Kidney glomerular epithelial cell (primary cell): ENCODE measurements at regions not wholly inside any gene's neighbourhood (a gene's known extent, or its start where the extent isn't known, plus 50 kb on each side); places are given as distances from the start of the nearest gene placed in this dataset.

Source experiments
- DNase-seq: peaks from one replicate; lab custom pipeline; 2025; lab: John Stamatoyannopoulos, UW

DNA sequence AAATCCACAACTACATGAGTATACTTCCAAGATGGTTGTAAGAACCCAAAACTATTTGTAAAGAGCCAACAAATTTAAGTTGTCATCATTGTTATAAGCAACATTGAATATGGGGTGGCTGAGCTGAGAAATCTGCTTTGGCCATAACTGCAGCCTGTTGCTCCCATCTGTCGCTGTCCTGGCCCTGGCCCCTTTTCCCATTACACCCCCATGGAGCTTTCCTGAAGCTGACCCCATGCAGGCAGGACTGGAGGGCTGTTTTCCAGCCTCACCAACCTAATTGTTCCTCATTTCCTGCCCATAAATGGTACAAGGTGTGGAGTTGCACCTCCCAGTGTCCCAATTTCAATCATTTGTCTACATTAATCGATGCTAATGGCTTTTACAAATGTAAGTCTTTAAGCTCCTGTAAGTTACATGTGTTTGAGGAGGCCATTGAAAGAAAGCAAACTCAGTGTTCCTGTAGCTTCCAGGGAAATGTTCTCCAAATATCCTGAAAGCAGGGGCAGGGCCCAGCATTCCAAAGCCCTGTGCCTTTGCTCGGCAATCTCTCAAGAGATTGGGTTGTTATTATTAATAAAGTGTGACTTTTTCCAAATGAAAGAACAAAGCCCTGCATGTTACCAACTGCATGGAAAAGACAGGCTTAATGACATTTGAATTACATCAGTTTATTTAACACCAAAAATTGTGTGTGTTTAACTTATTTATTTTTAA, 545.9 kb downstream of the PLPP3 start:
- DNase-seq: no peak

DNA sequence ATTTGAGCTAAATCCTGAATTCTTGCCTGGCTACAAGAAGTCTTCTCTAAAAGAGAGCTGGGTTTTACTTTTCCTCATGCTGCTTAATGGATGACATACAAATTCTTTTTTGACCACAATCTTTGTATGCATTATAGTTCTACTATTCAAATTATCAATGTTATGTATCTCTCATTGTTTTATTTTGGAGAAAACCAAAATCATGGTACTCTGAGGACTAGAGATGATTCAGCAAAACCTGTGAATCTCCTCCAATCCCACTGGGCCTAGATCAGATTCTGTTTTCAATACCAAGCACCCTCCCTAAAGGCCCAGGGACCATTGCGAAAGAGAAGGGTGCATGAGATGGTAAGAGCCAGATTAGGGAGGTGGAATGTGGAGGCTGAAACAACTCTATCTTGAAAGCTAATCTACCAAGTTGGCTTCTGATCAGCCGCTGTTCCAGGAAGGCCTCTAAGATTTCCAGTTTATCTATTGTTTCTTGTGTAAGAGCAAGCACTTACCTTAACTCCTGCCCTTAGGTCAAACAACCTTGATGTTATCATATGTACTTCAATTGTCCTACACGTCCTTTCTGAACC, 547.2 kb downstream of the PLPP3 start:
- no peak for DNase-seq

DNA sequence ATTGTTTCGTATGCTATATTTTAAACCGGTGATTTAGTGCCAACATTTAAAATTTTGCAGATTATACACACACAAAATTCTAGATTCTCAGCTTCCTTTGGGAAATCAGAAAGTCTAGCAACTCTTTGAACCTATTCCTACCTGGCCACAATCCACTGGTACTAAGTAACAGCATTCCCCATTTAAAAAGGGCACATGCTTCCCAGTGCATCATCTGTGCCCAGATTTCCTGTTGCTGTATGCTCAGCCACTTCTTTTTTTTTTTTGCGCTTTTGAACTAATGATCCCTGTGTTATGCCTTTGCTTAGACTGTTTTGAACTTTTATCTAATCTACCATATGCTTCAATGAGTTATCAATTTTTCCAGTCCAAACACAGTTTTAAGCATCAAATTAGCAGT, 548.4 kb downstream of the PLPP3 start:
- no peak for DNase-seq

DNA sequence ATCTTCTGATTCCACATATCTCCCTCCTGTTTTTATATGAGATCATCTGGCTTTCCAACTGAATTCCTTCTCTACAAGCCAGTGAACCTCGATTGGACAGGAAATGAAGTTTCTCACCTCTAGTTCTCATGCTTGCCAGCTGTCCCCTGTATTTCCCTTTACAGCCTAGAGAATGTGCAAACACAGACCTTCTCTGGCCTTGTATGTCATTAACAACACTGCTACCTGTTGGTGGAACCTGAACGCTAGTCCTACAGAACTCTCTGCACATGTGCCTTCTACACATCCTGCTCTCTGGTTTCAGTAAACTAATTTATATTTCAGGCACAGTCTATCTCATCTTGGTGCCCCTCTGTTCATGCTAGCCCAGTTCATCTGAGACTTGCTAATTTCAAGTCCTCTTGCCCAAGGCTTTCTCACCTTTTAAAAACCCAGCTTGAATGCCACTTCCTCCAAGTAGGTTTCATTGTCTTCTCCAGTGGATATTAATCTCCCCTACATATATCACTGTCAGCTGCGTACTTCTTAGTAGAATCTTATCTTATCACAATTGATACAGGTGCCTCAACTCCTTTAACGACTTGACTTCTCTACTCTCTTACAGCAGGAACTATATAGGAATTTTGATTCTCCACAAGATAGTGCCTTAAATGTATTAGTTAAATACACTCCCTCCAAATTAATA, 549.9 kb downstream of the PLPP3 start:
- no peak for DNase-seq

DNA sequence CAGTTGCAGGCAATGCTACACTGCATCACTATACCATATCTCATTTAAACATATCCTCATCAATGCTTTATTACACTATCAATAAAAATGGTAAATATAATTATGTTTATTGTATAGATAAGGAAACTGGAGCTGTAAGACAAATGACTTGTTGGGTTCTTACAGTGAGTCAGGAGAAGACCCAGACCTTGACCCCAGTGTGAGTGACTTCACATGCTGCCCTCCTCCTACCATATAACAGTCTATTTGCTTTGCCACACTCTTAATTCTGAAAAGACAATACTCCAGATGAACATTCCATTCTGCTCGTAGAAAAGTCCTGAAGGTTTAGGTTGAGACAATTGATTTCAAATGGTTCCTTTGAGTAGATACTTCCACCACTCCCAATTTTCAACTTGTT, 550.5 kb downstream of the PLPP3 start:
- no peak for DNase-seq

DNA sequence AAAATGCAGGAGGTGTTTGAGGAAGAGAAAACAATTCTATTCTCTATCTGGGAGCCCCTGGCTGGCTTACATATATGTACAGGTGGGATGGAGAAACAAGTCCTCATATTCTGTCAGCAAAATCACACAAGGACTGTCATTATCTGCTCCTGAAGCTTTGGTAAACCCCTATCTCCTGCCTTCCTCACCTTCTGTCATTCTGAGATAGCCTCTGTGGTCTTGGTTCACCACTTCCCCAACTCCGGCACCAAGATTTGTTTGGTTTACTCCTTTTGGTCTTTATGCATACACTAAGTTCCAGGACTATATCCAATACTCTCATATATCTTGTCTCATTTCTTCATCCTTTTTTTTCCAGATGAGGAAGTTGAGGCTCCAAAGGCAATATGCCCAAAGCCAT, 551.1 kb downstream of the PLPP3 start:
- DNase-seq: no peak

DNA sequence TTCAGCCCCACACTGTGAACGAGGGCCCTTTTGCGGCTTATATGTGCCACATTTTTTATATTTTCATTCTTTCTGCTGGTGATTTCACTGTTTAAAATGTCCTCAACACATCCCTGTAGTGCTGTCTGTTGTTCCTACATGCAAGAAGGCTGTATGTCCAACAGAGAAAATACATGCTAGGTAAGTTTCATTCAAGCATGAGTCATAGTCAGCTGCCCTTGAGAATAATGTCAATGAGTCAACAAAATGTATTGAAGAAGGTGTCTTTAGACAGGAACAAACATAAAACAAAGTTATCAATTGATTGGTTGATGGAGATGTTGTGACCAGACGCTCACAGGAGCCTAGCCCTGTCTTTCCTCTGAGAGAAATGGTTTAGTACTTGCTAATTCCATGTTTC, 553.4 kb downstream of the PLPP3 start:
- DNase-seq: no peak

DNA sequence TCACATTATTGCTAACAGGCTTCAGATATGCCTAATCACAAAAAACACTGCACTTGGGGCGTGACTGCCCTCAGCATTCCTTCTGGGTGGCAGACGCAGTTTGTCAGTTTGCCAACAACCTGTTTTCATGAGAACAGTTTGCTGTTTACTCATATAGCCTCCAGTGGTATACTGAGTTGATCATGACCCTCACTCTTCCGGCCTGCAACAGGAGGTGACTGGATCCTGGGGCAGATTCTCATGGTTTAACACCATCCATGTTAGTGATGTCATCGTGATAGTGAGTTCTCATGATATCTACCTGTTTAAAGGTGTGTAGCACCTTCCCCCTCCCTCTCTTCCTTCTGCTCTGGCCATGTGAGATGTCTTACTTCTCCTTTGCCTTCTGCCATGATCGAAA, 555.2 kb downstream of the PLPP3 start:
- no peak for DNase-seq

DNA sequence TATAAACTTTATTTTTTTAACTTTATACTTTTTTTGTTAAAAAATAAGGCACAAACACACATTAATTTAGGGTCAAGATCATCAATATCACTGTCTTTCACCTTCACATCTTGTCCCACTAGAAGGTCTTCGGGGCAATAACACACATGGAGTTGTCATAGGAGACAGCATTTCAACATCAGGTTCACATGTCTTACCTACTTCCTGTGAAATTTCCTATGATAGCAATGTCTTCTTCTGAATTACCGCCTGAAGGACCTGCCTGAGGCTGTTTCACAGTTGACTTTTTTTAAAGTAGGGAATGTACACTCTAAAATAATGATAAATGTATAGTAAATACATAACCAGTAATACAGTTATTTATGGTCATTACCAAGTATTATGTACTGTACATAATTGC, 559.4 kb downstream of the PLPP3 start:
- DNase-seq: no peak

DNA sequence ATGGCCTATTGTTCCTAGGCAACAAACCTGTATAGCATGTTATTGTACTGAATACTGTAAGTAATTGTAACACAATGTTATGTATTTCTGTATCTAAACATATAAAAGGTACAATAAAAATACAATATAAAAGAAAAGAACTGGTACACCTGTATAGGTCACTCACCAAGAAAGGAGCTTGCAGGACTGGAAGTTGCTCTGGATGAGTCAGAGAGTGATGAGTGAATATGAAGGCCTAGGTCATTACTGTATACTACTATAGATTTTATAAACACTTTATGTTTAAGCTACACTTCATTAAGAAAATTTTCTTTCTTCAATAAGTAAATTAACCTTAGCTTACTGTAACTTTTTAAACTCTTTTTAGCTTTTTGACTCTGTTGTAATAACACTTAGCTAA, 559.9 kb downstream of the PLPP3 start:
- no peak for DNase-seq

DNA sequence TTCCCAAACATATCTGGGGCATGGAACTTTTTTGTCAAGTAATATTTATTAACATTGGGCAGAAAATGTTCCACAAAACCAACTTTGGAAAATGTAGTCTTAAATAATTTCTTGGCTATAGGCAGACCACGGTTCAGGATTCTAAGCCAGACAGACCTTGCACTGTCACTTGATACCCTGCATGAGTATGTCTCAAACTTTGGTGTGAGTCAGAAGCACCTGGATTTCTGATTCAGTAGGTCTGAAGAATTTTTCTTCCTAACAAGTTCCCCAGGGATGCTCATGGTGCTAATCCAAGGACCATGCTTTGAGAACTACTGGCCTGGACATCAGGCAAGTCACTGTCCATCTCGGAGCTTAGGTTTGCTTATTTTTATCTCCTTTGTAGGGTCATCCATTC, 562.0 kb downstream of the PLPP3 start:
- no peak for DNase-seq

DNA sequence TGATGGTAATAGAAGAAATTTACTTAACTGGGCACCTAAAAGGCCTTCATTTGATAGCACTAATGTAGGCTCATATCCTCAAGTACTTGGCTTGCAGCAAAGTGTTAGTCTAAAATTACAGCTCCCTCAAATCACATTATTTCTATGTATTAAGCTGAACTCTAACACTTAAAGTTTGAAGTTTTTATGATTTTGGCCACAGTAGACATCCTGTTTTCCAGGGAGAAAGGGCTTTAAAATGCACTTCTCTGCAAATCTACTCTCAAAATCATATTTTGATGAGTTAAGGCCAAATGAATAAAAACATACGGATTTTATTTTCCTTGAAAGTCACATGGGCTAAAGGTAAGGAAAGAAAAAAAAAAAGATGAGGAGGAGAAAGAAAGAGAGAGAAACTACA, 575.5 kb downstream of the PLPP3 start:
- DNase-seq: no peak

DNA sequence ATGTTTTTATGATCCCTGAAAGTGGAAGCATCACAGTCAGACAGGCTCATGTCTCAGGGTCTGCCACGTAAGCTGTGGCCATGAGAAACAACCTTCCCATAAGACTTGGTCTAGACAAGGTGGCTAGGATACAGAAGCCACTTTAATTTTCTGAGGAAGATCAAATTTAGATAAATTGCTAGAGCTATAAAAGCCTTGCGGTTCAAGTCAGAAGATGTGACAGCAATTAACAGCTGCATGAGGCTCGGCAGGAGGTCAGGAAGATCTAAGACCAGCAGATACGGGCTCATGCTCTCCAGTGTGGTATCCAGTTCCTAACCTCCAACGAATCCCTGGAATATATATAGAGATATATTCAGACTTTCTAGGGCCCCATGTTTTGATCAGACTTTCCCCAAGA, 577.1 kb downstream of the PLPP3 start:
- DNase-seq: no peak

DNA sequence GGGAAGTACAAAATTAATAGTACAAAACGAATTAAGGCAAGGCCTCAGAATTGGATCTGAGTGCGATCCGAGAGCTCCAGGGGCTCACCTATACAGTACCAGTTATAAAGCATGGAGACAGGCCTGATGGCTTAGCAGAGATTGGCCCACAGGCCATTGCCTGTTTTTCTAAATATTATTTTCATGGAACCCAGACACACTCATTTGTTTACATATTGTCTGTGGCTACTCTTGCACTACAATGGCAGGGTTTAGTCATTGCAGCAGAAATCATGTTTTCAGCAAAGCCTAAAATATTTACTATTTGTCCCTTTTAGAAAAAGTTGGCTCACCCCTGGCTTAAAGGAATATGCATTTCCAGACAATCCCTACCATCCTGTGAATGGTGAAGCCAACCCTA, 578.9 kb downstream of the PLPP3 start:
- no peak for DNase-seq

DNA sequence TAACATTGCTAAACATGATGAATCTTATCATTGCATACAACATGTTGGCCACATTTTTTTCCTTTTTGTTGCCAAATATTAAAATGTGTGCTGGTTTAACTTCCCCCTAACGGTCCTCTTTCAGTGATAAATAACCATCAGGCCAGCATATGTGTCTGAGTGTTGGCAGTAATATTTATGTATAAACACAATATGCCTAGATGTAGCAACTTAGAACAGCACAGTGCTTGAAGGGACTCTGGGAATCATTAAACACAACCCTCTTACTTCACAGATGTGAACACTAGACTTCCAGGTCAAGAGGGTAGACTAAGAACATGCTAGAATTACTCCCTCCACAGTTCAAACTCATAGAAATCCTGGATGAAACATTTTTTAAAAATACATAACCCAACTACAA, 581.8 kb downstream of the PLPP3 start:
- no peak for DNase-seq

DNA sequence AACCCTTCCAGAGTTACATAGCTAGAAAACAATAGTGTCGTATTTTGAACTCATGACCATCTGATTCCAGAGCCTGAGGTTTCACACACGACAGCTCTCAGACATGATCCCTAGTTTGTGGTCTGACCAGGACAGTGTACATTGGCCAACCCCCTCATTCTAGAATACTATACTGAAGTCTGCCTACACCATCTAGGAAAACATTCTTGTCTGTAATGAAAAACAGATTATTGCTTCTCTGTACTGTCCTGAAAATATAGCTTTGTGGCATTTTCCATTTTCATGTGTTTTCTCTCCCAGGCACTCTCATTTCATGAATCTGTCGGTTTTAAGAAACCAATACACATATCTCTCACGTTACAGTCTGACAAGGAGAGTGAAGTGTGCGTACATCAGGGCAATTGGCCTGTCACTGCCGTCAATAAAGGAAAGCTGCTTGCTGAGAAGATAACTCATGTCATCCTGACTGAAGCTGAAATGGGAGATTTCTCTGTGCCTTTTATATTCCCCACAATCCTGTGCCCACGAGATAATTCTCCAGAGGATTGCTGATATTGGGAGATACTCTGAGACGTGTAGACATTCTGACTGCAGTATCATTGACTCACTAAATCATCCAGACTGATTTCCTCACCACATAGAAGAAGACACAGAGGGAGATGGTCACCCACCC, 585.6 kb downstream of the PLPP3 start:
- no peak for DNase-seq

DNA sequence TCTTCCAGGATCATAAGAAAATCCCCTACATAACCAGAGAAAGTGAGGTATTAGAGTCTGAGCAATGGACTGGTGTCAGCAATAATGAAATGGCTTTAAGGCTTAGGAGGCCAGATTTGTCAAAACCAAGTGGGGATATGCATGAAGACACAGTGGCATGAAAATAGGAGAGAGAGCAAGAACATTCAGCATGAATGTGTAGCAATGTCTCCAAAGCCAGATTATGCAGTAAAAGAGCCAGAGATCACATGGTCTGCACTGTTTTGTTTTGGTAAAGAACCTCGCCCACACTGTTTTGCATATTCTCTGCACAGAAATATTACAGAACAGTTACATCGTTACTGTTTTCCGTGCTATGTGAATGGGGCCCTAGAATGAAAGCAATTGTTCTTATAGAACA, 589.4 kb downstream of the PLPP3 start:
- DNase-seq: no peak

DNA sequence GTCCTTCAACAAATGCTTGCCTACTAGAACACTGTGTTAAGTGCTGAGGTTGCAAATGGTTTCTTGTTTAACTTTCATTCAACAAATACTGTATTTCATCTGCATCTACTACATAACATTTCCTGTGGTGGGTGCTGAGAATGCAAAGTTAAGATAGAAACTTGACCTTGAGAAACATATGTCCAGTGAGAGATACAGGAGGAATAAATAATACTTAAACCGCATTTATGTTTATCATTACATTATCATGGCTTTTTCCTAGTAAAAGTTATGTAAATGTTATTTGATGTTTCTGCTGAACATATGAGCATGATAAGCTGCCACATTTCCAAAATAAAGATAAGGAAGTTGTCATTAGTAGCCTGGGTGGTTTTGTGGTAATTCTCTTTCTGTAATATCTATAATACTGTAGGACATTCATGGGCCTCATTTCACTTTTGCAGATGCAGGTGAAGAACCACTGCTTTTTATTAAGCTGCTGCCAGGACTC, 590.4 kb downstream of the PLPP3 start:
- no peak for DNase-seq

DNA sequence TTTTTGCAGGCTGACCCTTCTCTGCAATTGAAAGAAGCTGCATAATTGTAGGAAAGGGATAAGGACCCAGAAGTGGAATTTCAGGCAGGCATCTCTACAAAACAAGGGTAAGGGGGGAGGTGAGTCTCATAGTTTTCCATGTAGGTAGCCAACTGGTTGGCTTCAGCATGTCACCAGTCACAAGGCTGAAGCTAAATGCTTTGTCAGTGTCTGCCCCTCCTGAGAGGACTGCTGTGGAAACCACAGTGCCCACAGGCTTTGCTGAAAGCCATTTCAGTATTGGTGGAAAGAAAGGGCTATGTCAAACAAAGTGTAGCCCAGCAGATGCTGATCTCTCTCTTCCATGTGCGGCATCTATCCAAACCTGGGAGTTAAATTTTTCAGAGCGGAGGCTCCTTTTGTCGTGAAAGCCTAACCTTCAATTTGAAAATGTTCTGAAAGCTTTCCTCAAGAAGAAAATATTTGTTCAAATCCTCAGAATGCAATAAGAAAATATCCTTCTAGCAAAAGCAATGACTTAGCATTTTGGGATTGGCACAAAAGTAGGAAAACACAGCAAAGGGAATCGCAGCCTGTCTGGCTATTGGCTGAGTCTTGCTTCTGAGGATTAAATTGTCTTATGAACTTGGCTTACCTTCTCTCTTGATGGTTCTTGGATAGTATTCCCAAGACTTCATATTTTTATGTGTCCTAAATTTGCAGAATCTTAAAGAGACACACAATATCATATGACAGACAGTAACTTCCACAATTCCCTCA, 591.7 kb downstream of the PLPP3 start:
- DNase-seq: no peak

DNA sequence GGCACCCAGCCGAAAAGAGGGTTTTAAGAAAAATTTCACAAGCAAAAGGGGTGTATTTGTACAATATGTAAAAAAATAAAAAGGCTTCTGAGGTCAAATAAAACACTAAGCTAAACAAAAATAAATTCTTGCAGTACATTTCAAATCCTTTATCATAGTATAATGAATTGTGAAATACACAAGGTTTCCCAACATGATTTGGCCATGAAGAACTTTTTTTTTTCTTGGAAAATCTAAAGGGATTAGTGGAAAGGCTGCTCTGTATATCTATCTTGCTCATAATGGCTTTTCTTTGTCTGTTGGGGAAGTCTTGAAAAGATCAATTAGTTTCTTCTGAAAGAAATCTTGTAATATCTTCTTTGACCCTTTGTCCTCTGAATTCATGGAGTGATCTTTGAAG, 593.4 kb downstream of the PLPP3 start:
- DNase-seq: no peak

DNA sequence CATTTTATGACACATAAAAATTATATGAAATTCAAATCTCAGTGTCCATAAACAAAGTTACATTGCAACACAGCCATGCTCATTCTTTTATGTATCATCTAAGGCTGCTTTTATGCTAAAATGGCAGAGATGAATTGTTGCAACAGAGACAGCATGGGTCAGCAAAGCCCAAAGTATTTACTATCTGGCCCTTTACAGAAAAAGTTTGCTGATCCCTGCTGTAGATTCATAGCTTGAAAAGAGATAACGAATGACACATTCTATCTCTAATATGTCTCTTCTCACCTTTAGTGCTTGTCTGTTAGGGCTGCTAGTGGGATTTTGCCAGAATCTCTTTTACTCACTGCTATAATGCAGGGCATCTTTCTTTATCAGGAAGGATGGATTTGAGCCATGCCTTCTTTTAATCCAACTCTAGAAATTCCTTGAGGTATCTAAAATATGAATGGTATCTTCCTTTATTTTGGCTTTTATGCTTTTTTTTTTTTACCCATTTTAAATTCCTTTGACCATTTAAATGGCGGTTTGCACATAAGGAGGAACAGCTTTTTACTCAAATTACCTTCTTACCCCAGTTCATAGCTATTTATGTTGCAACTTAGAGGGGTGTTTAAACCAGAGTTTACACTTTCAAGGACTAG, 598.2 kb downstream of the PLPP3 start:
- DNase-seq: no peak

DNA sequence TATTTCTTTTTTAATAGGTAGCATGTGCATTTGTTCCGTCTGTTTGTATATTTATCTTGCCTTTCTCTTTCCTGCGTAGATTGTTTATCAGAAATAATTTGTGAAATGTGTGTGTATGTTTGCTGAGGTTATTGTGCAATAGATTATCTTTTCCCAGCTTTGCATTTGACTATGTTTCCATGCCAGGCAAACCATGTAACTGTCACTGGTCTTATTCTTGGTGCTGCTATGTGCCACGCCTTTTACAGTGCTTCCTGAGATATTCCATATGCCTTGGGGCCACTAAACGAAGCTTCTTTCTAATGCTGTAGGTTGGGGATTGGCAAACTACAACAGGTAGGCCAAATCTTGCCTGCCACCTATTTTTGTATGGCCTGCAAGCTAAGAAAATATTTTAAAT, 598.8 kb downstream of the PLPP3 start:
- no peak for DNase-seq
